SK-N-SH treated with all-trans-retinoic acid at 6 μM for 48 hours (cell line): ENCODE measurements at regions not wholly inside any gene's neighbourhood (a gene's known extent, or its start where the extent isn't known, plus 50 kb on each side); places are given as distances from the start of the nearest gene placed in this dataset.

ENCODE experiments used
- ATAC-seq: fragments of 200-7000 bp; cut with Tn5 transposase; 3 replicates; pipeline ENCODE4 v1.9.1; 2020; ENCODE audit warnings: mild to moderate bottlenecking, moderate library complexity
- ARNTL ChIP-seq: fragments of 450-650 bp; formaldehyde crosslinking; IDR thresholded peaks from 2 replicates; pipeline ENCODE4 v1.5.0; 2020; ENCODE audit warnings: low read depth, mild to moderate bottlenecking, moderate library complexity, borderline replicate concordance
- BACH2 ChIP-seq: fragments of 250-450 bp; sonication (Bioruptor Pico); IDR thresholded peaks from 2 replicates; pipeline ENCODE4 v1.9.0; 2021; ENCODE audit warnings: mild to moderate bottlenecking, borderline replicate concordance
- ESRRG ChIP-seq: fragments of 250-450 bp; sonication (Bioruptor Pico); IDR thresholded peaks from 2 replicates; pipeline ENCODE4 v1.6.1; 2021; ENCODE audit warnings: mild to moderate bottlenecking
- GLIS3 ChIP-seq: fragments of 250-450 bp; sonication (Bioruptor Pico); IDR thresholded peaks from 2 replicates; pipeline ENCODE4 v1.5.0; 2020; ENCODE audit warnings: mild to moderate bottlenecking, moderate library complexity
- ISL1 ChIP-seq: fragments of 250-450 bp; sonication (Bioruptor Pico); IDR thresholded peaks from 2 replicates; pipeline ENCODE4 v2.1.2; 2022; ENCODE audit warnings: mild to moderate bottlenecking, moderate library complexity
- OSR1 ChIP-seq: fragments of 250-450 bp; sonication (Bioruptor Pico); IDR thresholded peaks from 2 replicates; pipeline ENCODE4 v1.8.0; 2022; ENCODE audit warnings: moderate library complexity, mild to moderate bottlenecking, inconsistent platforms
- PPARA ChIP-seq: fragments of 250-450 bp; sonication (Bioruptor Pico); IDR thresholded peaks from 2 replicates; pipeline ENCODE4 v1.5.0; 2020; ENCODE audit warnings: mild to moderate bottlenecking, borderline replicate concordance
- SNAI2 ChIP-seq: fragments of 250-450 bp; sonication (Bioruptor Pico); IDR thresholded peaks from 2 replicates; pipeline ENCODE4 v1.5.0; 2020; ENCODE audit warnings: mild to moderate bottlenecking, moderate library complexity
- TCF4 ChIP-seq: fragments of 250-450 bp; sonication (Bioruptor Pico); IDR thresholded peaks from 2 replicates; pipeline ENCODE4 v1.8.0; 2021; ENCODE audit warnings: mild to moderate bottlenecking, moderate library complexity, borderline replicate concordance
- TOX ChIP-seq: fragments of 250-450 bp; sonication (Bioruptor Pico); IDR thresholded peaks from 2 replicates; pipeline ENCODE4 v1.8.0; 2021; ENCODE audit warnings: mild to moderate bottlenecking, moderate library complexity, borderline replicate concordance
- ZC3H10 ChIP-seq: fragments of 250-450 bp; sonication (Bioruptor Pico); IDR thresholded peaks from 2 replicates; pipeline ENCODE4 v1.5.1; 2021; ENCODE audit warnings: mild to moderate bottlenecking, moderate library complexity
- ZFP3 ChIP-seq: fragments of 250-450 bp; sonication (Bioruptor Pico); IDR thresholded peaks from 2 replicates; pipeline ENCODE4 v1.5.0; 2020; ENCODE audit warnings: mild to moderate bottlenecking, moderate library complexity
- ZFP30 ChIP-seq: fragments of 450-650 bp; formaldehyde crosslinking; IDR thresholded peaks from 2 replicates; pipeline ENCODE4 v1.5.0; 2022; ENCODE audit warnings: mild to moderate bottlenecking, moderate library complexity
- ZNF565 ChIP-seq: fragments of 450-650 bp; formaldehyde crosslinking; conservative IDR thresholded peaks from 2 replicates; pipeline ENCODE4 v1.5.0; 2020; ENCODE audit warnings: low read depth, mild to moderate bottlenecking, moderate library complexity
- ZNF70 ChIP-seq: fragments of 450-650 bp; formaldehyde crosslinking; IDR thresholded peaks from 2 replicates; pipeline ENCODE4 v1.5.0; 2020; ENCODE audit warnings: mild to moderate bottlenecking, moderate library complexity
- ZNF8 ChIP-seq: fragments of 450-650 bp; formaldehyde crosslinking; IDR thresholded peaks from 2 replicates; pipeline ENCODE4 v1.5.0; 2020; ENCODE audit warnings: mild to moderate bottlenecking, moderate library complexity
- TF ChIP-seq, protein P1 (sequence below): fragments of 250-450 bp; sonication (Bioruptor Pico); IDR thresholded peaks from 2 replicates; pipeline ENCODE4 v1.5.1; 2020; ENCODE audit warnings: low read depth, mild to moderate bottlenecking, moderate library complexity
- TF ChIP-seq, protein P2 (sequence below): fragments of 250-450 bp; sonication (Bioruptor Pico); IDR thresholded peaks from 2 replicates; pipeline ENCODE4 v1.5.1; 2021; ENCODE audit warnings: mild to moderate bottlenecking, moderate library complexity
- TF ChIP-seq, protein P3 (sequence below): fragments of 250-450 bp; sonication (Bioruptor Pico); IDR thresholded peaks from 2 replicates; pipeline ENCODE4 v1.8.0; 2021; ENCODE audit warnings: low read depth, mild to moderate bottlenecking, moderate library complexity, borderline replicate concordance
- TF ChIP-seq, protein P4 (sequence below): fragments of 250-450 bp; sonication (Bioruptor Pico); IDR thresholded peaks from 2 replicates; pipeline ENCODE4 v1.8.0; 2020; ENCODE audit warnings: mild to moderate bottlenecking, moderate library complexity, borderline replicate concordance
- TF ChIP-seq, protein P5 (sequence below): fragments of 250-450 bp; sonication (Bioruptor Pico); IDR thresholded peaks from 2 replicates; pipeline ENCODE4 v1.5.0; 2020; ENCODE audit warnings: mild to moderate bottlenecking, moderate library complexity

DNA sequence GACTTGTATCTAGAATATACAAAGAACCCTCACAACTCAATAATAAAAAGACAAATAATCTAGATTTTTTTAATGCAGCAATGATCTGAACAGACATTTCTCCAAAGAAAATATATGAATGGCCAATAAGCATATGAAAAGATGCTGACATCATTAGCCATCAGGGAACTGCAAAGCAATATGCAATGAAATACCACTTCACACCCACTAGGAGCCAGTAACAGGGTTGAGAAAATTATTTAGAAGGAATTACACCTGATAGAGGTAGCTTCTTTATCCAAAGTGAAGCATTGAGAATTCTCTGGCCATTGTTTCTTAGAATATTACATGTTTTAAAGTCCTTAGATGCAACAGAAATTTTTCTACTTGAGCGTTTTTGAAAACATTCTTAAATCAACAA, 316.9 kb downstream of the KCNN2 start:
- ATAC-seq = no peak
- TF ChIP-seq ZC3H10 (CRISPR knock-in tag) (no peak), ZFP3 (CRISPR knock-in tag) (no peak), PPARA (CRISPR knock-in tag) (no peak), GLIS3 (no peak), SNAI2 (CRISPR knock-in tag) (no peak), BACH2 (CRISPR knock-in tag) (no peak), ZNF70 (CRISPR knock-in tag) (no peak), ZNF565 (CRISPR knock-in tag) (no peak), TCF4 (CRISPR knock-in tag) (no peak), ESRRG (CRISPR knock-in tag) (no peak), ZNF8 (CRISPR knock-in tag) (no peak), OSR1 (CRISPR knock-in tag) (no peak), ZFP30 (CRISPR knock-in tag) (no peak), TOX (CRISPR knock-in tag) (no peak)
- TF ChIP-seq, protein P1, sequence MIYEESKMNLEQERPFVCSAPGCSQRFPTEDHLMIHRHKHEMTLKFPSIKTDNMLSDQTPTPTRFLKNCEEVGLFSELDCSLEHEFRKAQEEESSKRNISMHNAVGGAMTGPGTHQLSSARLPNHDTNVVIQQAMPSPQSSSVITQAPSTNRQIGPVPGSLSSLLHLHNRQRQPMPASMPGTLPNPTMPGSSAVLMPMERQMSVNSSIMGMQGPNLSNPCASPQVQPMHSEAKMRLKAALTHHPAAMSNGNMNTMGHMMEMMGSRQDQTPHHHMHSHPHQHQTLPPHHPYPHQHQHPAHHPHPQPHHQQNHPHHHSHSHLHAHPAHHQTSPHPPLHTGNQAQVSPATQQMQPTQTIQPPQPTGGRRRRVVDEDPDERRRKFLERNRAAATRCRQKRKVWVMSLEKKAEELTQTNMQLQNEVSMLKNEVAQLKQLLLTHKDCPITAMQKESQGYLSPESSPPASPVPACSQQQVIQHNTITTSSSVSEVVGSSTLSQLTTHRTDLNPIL (CRISPR knock-in tag) = no peak
- TF ChIP-seq, protein P2, sequence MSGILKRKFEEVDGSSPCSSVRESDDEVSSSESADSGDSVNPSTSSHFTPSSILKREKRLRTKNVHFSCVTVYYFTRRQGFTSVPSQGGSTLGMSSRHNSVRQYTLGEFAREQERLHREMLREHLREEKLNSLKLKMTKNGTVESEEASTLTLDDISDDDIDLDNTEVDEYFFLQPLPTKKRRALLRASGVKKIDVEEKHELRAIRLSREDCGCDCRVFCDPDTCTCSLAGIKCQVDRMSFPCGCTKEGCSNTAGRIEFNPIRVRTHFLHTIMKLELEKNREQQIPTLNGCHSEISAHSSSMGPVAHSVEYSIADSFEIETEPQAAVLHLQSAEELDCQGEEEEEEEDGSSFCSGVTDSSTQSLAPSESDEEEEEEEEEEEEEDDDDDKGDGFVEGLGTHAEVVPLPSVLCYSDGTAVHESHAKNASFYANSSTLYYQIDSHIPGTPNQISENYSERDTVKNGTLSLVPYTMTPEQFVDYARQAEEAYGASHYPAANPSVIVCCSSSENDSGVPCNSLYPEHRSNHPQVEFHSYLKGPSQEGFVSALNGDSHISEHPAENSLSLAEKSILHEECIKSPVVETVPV (CRISPR knock-in tag) = no peak
- TF ChIP-seq, protein P3, sequence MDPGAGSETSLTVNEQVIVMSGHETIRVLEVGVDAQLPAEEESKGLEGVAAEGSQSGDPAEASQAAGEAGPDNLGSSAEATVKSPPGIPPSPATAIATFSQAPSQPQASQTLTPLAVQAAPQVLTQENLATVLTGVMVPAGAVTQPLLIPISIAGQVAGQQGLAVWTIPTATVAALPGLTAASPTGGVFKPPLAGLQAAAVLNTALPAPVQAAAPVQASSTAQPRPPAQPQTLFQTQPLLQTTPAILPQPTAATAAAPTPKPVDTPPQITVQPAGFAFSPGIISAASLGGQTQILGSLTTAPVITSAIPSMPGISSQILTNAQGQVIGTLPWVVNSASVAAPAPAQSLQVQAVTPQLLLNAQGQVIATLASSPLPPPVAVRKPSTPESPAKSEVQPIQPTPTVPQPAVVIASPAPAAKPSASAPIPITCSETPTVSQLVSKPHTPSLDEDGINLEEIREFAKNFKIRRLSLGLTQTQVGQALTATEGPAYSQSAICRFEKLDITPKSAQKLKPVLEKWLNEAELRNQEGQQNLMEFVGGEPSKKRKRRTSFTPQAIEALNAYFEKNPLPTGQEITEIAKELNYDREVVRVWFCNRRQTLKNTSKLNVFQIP (CRISPR knock-in tag) = no peak

DNA sequence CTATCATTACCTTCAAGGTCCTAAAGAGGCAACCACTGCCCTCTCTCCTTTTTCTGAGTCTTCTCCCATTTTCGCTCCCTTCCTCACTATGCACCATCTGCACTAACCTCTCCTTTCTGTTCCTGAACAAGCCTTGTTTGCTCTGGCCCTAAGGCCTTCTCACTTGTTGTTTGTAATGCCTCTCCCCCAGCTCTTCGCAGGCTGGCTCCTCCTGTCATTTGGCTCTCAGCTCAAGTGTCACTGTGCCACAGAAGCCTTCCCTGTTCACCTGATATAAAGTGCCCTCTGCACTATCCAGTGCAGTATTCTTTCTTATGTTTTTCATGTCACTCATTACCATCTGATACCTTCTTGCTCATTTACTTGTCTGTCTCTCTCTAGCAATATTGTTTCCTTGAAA, 303.7 kb downstream of the KCNN2 start:
- no peak for ATAC-seq
- no peak for TF ChIP-seq TOX (CRISPR knock-in tag)
- no peak for TF ChIP-seq ESRRG (CRISPR knock-in tag)
- no peak for TF ChIP-seq GLIS3
- TF ChIP-seq, protein P4, sequence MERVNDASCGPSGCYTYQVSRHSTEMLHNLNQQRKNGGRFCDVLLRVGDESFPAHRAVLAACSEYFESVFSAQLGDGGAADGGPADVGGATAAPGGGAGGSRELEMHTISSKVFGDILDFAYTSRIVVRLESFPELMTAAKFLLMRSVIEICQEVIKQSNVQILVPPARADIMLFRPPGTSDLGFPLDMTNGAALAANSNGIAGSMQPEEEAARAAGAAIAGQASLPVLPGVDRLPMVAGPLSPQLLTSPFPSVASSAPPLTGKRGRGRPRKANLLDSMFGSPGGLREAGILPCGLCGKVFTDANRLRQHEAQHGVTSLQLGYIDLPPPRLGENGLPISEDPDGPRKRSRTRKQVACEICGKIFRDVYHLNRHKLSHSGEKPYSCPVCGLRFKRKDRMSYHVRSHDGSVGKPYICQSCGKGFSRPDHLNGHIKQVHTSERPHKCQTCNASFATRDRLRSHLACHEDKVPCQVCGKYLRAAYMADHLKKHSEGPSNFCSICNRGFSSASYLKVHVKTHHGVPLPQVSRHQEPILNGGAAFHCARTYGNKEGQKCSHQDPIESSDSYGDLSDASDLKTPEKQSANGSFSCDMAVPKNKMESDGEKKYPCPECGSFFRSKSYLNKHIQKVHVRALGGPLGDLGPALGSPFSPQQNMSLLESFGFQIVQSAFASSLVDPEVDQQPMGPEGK (CRISPR knock-in tag) = no peak
- TF ChIP-seq PPARA (CRISPR knock-in tag) = no peak
- TF ChIP-seq, protein P3 (CRISPR knock-in tag) = no peak
- no peak for TF ChIP-seq ZNF8 (CRISPR knock-in tag)
- TF ChIP-seq ZNF565 (CRISPR knock-in tag) = no peak
- TF ChIP-seq, protein P1 (CRISPR knock-in tag) = no peak
- no peak for TF ChIP-seq OSR1 (CRISPR knock-in tag)
- no peak for TF ChIP-seq ISL1 (CRISPR knock-in tag)
- no peak for TF ChIP-seq ZFP3 (CRISPR knock-in tag)
- TF ChIP-seq BACH2 (CRISPR knock-in tag) = no peak
- TF ChIP-seq ARNTL (CRISPR knock-in tag) = no peak
- no peak for TF ChIP-seq TCF4 (CRISPR knock-in tag)
- TF ChIP-seq, protein P5, sequence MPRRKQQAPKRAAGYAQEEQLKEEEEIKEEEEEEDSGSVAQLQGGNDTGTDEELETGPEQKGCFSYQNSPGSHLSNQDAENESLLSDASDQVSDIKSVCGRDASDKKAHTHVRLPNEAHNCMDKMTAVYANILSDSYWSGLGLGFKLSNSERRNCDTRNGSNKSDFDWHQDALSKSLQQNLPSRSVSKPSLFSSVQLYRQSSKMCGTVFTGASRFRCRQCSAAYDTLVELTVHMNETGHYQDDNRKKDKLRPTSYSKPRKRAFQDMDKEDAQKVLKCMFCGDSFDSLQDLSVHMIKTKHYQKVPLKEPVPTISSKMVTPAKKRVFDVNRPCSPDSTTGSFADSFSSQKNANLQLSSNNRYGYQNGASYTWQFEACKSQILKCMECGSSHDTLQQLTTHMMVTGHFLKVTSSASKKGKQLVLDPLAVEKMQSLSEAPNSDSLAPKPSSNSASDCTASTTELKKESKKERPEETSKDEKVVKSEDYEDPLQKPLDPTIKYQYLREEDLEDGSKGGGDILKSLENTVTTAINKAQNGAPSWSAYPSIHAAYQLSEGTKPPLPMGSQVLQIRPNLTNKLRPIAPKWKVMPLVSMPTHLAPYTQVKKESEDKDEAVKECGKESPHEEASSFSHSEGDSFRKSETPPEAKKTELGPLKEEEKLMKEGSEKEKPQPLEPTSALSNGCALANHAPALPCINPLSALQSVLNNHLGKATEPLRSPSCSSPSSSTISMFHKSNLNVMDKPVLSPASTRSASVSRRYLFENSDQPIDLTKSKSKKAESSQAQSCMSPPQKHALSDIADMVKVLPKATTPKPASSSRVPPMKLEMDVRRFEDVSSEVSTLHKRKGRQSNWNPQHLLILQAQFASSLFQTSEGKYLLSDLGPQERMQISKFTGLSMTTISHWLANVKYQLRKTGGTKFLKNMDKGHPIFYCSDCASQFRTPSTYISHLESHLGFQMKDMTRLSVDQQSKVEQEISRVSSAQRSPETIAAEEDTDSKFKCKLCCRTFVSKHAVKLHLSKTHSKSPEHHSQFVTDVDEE (CRISPR knock-in tag) = no peak
- TF ChIP-seq, protein P2 (CRISPR knock-in tag) = no peak
- TF ChIP-seq, all 23 proteins: peak for 0
